Kidney tubule cell (primary cell): ENCODE measurements at regions not wholly inside any gene's neighbourhood (a gene's known extent, or its start where the extent isn't known, plus 50 kb on each side); places are given as distances from the start of the nearest gene placed in this dataset.
A peak's percentile ranks its signal among the peaks of the same experiment; 100 is the strongest.
"Not testable (repeated sequence)": the region's sequence is repeated elsewhere in the genome, so short reads cannot be mapped to it uniquely, and the experiment has no call there.

Experiments
- DNase-seq: peaks from one replicate; pipeline ENCODE4 v3.0.0-alpha.2; 2018; ENCODE audit warnings: low spot score

DNA sequence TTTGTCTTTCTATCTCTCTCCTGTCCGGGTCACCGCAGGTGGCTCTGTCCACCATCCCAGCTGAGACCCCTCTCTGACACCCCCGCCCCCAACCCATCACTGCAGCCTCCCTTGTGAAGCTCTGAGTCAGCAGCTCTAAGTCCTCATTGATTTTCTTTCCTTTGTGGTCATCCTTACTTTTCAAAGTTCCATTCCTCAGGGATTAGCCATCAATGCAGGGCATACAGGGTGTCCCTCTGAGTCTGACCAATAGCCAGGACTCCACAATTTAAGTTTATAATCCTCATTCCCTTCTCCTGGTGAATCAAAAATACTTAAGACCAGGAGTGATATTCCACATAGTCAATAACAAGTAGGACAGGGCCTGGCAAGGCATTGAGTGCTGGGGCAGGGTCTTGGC lies 333.3 kb upstream of the CNR1 start:
- peak; percentile 61 for DNase-seq

DNA sequence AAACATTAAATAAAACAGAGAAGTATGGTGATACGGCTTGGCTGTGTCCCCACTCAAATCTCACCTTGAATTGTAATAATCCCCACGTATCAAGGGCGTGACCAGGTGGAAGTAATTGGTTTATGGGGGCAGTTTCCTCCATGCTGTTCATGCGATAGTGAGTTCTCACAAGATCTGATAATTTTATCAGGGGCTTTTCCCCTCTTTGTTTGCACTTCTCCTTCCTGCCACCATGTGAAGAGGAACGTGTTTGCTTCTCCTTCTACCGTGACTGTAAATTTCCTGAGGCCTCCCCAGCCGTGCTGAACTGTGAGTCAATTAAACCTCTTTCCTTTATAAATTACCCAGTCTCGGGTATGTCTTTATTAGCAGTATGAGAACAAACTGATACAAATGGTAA lies 331.3 kb upstream of the CNR1 start:
- DNase-seq = not testable (repeated sequence)

DNA sequence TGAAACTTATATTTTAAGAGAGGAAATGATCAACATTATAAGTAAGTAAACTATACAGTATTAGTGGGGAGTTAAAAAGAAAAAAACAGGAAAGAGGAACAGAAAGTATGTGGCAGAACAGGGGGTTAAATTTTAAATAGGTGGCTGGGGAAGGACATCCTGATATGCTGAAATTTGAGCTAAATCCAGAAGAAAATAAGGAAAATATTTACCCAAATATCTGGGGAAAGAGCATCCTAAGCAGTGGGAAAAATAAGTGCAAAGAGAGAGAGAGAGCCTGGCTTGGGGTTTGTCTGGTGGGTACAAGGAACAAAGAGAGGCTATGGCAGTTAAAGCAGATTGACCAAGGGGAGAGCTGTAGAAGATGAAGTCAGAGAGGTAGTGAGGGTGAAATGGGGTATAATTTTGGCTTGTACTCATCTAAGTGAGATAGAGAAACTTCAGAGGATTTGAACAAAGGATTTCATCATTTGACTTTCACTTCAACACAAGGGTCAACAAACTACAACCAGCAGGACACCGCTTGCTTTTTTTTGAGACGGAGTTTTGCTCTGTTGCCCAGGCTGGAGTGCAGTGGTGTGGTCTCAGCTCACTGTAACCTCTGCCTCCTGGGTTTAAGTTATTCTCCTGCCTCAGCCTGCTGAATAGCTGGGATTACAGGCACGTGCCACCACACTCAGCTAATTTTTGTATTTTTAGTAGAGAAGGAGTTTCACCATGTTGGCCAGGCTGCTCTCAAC lies 328.4 kb upstream of the CNR1 start:
- no peak for DNase-seq

DNA sequence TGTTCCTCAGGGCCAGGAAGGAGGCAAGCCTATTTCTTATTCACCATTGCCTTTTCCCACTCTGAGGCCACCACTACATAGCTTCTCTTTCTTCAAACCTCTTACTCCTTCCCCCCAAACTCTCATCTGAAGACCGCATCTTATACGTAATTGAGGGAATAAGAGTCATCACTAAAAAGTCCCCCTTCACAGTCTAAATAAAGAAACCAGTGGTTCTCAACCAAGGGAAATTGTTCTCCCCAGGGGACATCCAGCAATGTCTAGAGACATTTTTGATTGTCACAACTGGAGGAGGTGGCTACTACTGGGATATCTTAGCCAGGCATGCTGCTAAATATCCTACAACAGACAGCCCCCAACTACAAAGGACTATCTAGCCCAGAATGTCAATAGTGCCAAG lies 327.6 kb upstream of the CNR1 start:
- no peak for DNase-seq

DNA sequence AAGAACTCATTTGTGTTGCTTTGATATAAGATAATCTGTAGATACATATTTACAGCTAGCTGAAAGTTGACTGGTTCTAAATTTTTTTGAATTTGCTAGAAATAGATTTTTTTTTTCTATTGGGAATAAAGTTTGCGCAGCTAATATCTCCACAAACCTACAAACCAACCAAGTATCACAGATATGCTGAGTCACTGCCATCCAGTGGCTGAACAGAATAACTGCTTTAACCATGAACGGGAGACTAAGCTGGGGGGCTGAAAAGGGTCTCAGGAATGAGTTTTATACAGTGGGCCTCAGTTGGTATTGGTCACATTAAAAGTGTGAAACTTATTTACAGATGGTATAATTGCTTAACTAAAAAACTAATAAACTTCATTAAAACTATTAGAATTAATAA lies 326.7 kb upstream of the CNR1 start:
- peak; percentile 27 for DNase-seq

DNA sequence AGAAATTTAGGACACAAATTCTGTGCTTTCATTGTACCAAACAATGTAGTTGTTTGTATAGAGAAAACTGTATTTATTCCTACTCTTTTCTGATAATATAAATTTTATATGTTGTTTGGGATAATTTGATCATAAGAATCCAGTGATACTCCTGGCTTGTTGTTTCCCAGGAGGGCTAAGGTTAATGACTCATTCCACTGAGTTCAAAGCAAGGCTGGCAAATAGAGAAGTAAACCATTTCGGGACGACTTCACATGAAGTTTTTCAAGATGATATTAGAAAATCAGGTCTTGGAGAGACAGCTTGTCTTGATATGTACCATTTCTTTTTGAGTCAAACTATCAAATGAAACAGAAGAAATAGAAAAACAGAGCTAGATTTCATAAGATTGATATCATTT lies 326.1 kb upstream of the CNR1 start:
- no peak for DNase-seq

DNA sequence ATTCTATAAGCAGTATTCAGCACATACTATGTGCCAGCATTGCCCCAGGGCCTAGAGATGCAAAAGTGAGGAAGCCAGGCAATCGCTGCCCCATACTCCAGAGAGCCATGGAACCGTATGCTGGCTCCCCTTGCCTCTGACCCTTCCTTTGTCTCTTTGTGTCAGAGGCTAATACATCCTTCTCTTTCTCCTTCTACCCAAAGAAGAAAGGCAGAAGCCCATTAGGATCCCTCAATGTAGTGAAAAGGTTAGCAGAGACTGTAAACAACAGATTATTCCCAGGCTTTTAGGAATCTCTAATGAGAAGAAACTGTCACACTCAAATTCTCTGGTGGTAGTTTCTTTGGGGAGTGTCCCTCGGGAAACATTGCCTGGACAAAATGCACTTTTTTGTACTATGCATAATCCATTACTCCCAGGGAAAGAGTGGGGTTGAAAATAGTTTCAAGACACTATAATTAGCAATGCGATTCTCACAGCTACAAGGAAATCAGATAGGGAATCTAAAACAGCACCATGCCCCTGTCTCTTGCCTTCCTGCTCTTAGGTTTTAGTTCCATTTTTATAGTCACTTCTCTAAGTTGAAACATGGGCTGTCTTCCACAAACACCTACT lies 325.2 kb upstream of the CNR1 start:
- DNase-seq = no peak

DNA sequence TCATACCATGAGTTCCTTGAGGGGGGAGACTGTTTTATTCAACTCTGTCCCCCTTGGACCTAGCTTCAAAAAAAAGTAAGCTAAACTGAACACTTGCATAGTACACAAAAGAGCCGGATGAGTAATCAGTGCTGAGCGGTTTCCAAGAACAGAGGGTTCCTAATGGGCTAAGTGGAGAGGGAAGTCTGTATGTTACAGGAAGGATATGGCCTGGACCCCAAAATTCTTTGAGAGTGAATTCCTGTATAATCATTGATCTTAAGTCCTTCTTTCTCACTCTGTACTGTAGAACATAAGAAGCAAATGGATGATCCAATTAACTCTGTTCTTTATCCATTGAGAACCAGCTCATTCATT lies 324.7 kb upstream of the CNR1 start:
- DNase-seq = no peak

DNA sequence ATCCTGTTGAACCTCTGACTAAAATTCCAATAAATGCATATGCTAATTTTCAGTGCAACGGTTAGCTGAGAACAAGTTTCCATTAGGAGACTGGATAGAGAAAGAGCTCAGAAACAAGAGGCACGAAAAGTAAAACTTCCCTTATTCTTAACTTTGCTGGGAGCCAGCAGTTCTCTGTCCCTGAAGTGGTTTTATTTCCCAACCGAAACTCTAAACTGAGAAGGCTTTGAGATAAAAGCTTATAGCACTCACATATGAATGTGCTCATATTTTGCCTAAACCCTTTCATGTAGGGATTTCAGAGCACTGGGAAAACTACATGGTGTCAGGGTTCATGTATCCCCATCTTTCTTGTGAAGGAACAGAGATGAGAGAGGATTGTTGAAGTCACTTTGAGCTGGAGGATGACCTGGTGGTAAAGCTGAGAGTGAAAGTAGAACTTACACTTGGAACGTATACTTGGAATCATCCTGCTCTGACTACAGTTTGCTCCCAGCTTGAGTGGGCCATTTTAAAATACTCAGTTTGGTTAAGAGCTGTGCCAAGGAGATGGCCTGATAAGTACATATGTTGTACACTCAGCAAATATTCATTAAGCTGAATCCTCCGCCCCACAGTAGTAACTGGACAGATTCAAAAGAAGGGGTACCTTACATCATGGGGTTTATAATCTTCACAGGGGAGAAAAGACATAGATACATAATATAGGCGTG lies 324.2 kb upstream of the CNR1 start:
- DNase-seq = no peak

DNA sequence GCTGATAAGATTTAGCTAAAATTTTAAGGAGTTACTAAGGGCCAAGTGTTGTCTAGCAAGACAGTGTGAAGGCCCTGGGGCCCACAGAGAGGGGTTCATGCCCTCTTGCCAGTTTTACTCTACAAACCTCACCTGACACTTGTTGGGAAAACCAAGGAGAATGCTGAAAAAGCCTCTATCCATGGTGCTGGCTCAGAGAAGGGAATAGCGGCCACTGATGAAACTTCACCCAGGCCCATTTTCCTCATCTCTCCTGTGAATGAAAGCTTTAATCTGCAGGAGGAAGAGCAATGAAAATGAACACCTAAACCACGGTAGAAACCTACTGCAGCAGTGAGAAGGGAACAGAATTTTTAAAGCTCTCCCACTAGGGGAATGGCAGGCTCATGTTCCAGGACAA lies 317.3 kb upstream of the CNR1 start:
- DNase-seq = no peak

DNA sequence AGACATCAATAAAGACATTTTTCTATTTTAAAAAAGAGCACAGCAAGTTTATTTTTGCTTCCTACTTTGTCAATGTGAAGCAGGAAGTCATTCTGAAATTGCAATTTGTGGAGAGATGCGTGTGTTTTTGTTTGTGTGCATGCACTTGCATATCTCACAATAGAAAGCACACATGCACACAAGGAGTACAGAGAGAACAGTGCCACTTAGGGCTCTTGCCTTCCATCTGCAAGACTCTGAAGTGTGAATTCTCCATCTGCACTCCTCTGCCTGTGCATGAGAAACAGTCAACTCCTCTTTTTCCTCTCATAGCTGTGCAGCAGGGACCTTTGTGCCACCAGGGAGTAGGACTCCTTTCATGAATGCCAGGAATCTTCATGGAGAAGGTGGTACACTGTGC lies 316.3 kb upstream of the CNR1 start:
- no peak for DNase-seq

DNA sequence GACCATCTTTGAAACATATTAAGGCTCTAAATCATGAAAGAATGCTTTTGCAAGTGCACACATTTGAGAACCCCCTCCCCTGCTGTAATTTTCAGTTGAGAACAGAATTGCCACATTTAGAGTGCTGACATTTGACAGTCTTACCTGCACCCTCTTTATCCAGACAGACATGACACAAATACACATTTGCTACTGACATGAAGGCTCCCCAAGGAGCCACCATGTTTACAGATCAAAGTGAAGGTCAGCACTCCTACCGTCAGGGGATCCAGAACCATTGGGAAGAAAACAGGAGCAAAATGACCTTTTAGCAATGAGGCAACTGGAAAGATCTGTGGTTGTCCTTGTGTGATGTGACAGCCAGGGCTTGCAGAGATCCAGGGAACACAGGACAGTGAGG lies 315.4 kb upstream of the CNR1 start:
- DNase-seq = no peak

DNA sequence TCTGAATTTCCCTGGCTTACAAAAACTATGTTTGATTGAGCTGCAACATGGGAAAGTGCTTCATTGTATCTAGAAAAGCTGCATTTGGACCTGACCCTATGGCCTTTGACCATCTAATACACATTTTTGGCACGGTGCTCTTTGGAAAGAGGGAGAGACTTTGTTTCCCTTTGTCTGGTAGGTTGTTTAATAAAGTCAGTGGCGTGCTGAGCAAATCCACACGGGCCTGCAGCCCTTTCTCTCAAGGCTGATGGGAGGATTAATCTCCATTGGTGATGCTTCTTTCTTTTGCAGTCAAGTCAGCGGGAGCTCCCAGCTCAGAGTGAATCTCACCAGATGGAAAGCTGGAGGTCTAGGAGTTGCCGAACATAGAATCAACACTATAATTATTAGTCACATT lies 314.7 kb upstream of the CNR1 start:
- no peak for DNase-seq

DNA sequence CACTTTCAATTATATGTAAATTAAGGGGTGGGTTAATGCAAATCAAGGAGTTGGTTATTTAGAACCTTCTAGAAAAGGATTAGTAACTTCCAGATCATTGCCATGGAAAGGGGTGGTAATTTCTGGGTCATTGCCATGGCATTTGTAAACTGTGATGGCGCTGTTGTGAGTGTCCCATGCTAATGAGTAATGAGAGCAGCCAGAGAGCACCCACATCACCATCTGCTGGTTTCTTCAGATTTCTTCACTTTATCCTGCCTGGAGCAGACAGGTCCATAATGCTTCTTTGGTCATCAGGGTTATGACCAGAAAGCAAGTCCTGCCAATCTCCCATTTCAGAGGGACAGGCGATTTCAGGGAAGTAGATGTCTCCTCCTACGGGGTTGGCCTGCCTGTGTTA lies 311.3 kb upstream of the CNR1 start:
- peak; percentile 22 for DNase-seq

DNA sequence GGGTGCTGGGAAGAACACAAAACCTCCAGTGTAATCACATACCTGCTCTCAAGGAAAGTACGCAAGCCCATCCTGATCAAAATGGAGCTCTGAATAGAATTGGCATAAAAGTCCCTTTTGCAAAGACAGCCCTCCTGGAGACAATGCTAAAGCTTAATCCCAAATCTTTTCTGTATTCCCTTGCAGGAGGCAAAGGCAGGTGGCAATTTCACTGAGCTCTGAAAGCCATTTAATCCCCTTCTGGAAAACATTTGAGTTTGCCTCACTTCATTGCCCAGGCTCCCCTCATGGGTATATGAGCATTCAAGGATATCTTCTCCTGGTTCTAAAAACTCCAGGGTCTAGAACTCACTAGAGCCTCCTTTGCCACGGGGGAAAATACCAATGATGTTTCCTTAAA lies 310.2 kb upstream of the CNR1 start:
- no peak for DNase-seq

DNA sequence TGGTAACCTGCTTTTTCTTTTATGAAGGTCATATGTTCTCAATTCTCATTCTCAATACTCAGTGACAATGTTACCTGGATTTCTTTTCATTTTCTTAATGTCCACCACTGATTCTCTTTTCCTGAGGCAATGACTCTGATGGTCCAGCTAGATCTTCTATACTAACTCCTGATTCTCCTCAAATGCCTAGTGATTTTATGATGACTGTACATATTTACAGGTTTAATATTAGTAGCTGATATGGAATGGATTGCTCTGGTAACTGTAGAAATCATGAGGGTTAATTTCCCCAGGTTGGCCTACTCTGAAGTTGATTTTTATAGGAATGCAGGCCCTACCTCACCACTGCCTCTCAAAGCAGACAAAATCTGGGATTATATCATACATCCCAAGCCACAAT lies 308.6 kb upstream of the CNR1 start:
- no peak for DNase-seq

DNA sequence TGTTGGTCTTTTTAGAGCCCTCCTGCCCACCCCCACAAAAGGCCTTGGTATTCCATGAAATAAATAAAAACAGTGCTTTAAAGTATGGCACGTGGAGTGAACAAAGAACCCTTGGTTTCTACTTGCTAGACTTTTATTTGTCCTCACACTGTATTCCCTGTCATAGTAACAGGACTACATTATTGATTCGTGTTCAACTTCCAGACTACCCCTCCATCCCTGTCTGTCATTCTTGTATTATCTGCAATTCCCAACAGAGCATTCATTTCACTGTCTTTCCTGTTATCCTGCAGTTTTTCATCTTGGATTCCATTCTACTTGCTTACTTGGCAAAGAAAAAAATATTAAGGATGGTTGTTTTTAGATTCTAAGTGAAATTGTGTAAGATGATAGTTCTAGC lies 307.4 kb upstream of the CNR1 start:
- no peak for DNase-seq

DNA sequence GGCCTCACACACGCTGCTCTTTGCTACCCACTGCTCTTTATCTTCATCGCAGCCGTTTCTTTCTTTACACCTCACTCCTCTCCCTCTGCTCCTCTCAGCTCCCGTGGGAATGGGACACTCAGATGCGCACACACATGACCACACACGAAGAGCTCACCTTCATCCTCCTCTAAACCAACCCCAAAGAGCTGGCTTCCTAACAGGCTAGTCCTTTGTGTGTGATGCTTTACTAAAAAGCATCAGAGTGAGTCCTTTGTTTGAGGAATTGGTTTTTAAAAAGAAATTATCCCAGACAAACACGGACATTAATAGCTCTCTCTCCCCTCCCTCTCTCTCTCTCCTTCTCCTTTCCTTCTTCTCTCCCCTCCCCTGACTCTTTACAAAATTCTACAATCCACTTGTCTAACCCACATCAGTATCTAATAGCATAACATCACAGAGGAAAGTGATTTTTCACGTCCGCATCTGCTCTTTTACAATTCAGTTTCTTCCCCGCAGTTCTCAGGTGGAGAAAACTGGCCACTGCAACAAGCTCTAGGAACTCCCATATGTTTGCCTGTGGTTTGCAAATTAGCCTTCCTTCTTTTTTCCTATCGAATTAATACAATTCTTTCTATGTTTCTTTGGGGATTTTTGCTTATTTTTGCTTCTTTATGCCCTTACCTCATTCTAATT lies 306.8 kb upstream of the CNR1 start:
- DNase-seq = no peak

DNA sequence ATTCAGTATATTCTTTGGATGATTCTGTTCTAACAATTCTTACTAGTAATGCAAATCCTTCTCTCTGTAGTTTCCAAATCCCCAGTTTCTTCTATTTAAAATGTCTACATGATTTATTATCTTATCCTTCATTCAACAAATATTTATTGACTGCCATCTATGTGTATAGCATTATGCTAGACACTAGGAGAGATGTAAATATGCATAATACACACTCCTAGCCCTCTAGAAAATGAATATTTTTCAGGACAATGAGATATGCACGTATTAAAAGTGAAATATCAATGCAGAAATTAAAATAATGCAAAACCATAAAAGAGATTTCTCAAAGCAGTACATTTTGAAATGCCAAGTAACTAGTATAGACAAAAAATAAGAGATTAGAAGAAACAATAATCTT lies 293.5 kb upstream of the CNR1 start:
- no peak for DNase-seq

DNA sequence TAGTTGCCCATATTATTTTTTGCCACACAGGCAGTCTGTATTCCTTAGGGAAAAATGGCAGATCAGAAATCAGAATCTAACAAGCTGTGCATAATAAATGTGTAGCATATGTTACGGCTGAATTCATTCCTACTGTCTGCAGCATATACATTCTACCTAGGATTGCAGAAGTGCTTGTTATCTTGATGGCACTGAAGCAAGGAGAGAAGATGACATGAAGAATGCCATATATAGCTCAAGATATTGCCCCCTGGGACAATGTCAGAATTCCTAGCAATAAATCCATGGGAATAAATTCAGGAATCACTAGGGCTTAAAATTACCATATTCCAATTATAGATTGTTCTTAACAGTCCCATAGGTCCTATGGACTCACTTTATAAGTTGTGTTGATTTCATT lies 293.0 kb upstream of the CNR1 start:
- DNase-seq = no peak

DNA sequence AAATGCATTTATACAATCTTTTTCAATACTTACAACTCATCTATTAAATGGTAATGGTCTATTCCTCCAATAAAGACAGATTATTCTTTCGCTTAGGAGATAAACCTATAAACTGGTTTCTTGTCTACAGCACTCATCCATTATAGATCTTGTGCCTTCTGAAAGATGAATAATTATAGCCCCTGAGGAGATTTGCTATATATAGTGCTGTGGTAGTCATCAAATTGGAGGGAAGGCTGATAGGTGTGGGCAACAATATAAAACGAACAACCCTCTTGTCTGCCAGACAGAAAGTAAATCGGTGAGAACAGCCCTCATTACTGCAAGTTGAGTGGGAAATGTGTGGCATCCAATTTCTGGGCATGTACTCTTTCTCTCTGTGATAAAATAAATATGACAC lies 292.5 kb upstream of the CNR1 start:
- no peak for DNase-seq

DNA sequence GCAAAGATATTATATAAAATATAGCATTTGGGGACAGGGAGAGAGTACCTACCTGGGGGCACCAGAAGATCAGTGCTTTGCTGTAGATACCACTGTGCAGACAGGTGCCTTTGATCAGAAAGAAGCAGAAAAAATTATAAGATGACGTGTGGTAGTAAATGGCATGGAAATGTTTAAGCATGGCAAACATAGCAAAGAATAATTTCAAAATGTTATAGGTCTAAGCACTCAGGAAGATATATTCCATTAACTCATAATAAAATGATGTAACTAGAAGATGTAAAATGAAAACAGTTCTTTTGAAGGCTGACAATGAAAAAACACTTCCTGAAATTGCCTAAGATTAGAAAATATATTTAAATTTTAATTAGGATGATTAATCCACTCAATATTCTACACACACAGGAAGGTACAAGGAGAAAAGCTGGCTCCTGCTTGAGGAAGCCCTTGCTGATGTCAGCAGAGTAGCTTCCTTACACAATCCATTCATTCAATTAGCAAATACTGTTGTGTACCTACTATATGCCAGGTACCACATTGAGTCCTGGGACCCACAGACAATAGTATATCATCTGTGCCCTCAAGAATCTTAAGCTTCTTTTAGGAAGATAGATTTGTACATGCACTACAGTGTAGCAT lies 290.2 kb upstream of the CNR1 start:
- DNase-seq = no peak

DNA sequence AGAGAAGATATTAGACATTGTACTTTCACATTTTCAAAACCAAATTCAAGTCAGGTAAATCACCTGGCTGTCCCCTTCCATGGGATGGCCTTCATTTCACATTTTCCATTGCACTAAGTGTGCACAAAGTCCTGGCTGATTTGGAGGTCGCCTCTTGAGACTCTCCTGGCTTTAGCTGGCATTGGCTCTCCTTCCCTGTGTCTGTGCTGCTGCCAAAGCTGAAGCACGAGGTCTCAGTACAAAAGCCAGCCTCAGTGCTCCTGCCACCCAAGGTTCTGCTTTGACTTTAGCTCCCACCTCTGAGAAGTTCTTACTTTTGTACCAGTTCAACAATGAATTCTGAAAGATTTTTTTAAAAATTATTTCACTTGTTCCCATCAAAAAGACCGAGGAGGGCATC lies 289.2 kb upstream of the CNR1 start:
- no peak for DNase-seq
